Stimulated activated CD8-positive, alpha-beta memory T cell treated with anti-CD3 and anti-CD28 coated beads, Interleukin-7, amount 100 ng/mL, for 48 hours (primary cell): ENCODE measurements at regions not wholly inside any gene's neighbourhood (a gene's known extent, or its start where the extent isn't known, plus 50 kb on each side); places are given as distances from the start of the nearest gene placed in this dataset.

Source experiments
- DNase-seq, 2 donors: peaks; one replicate each; pipeline ENCODE4 v3.0.0-alpha.2; 2020; ENCODE audit warnings: low read depth in 1 of 2; ENCODE audit errors: extremely low read depth in 1 of 2

GRCh38 chr6:120652506-120652905, 681.8 kb downstream of the TBC1D32 start:
- no peak for DNase-seq

GRCh38 chr6:120648713-120649112, 685.6 kb downstream of the TBC1D32 start:
- no peak for DNase-seq

DNA sequence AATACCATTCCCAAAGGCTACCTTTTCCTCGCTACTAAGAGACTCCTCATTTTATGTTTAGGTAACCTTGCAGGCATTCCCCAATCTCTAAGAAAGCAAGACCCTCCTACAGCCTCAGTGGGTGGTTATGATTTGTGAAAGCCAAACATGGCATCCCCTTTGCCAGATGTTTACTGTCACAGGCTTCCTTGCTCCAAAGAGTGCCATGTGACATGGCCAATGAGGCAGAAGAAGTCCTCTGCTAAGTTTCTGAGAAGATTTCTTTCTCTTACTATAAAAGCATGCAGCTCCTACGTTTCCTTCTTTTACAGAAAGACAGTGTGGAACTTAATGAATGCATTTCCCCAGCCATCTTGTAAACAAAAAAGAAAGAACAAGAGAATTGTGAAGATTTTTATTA, 688.2 kb downstream of the TBC1D32 start:
- no peak for DNase-seq

DNA sequence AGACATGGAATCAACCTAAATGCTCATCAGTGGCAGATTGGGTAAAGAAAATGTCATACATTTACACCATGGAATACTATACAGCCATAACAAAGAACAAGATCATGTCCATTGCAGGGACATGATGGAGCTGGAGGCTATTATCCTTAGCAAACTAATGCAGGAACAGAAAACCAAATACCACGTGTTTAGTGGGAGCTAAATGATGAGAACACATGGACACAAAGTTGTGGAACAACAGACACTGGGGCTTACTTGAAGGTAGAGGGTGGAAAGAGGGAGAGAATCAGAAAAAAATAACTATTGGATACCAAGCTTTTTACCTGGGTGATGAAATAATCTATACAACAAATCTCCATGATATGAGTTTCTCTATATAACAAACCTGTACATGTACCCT, 701.3 kb downstream of the TBC1D32 start:
- DNase-seq, result no peak

GRCh38 chr6:120627612-120628011, 706.7 kb downstream of the TBC1D32 start:
- no peak for DNase-seq

GRCh38 chr6:120622127-120622631, 712.1 kb downstream of the TBC1D32 start:
- no peak for DNase-seq

GRCh38 chr6:120620900-120621299, 713.4 kb downstream of the TBC1D32 start:
- DNase-seq, result no peak

DNA sequence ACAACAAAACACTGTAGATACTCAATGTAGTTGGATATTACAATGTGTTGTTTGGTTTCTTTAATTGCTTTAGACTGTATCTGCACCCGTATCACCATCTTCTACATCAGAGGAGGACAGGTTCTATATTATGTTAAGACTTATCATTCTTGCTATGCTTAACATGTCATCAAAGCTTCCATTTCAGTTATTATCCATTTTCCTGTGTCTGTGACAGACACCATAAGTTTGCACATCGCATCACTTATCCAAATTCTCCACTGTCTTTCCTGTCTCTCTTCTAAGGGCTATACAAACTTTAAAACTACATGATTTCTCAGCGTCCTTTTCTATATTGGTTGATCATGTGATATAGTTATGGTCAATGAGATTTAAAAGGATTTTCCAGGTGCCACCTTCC, 719.0 kb downstream of the TBC1D32 start:
- DNase-seq, result no peak

GRCh38 chr6:120614723-120615122, 719.6 kb downstream of the TBC1D32 start:
- DNase-seq, result no peak

DNA sequence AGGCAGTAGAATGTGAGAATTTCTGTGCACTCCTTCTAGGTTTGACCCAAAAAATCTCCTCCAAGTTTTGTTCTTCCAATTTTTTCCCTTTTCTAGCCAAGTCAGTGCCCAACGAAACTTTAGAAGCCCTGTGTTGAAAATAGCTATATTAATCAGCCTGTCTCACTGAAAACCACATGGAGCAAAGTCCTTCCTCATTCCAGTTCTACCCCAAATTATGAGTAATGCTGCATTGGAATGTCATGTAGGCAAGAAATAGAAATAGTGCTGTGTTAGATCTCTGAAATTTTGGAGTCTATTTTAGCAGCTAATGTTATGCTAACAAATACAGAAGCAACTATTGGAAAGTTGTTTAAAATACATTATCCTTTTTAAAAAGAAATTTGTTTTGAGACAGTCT, 725.5 kb downstream of the TBC1D32 start:
- no peak for DNase-seq

DNA sequence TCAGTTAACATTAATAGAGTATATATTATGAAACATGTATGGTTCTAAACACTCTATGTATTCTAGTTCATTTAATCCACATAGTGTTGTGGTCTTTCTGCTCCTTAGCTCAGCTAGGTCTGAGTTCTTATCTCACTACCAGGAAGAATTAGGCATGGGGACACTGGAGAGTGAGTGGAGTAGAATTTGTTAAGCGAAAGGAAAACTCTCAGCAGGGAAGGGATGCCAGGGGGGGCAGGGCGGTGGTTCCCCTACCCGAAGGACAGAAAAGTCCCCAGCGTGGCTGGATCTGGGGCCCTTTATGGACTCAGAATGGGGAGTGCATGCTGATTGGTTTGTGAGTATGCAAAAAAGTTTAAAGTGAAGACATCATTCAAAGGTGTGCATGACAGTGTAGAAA, 727.5 kb downstream of the TBC1D32 start:
- no peak for DNase-seq

- DNase-seq, result no peak
Measured at GRCh38 chr6:120604510-120604909, 729.8 kb downstream of the TBC1D32 start.

DNA sequence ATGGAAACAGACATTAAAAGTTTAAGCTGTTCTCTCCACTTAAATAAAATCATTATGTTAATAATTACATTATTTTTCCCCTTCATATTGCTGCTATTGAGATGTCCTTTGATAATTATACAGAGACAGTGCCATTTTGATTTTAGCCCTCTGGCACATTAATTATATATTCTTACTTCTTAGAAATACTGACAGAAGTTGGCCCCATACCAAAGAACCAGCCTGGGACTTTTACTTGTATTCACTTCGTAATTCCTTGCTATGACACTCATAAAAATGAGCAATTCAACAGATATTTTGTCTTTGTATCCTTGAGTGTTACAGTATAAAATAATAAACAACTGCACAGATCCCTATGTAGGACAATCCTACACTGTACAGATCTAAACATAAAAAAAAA, 743.7 kb downstream of the TBC1D32 start:
- DNase-seq, result no peak

GRCh38 chr6:120588424-120588823, 745.9 kb downstream of the TBC1D32 start:
- DNase-seq, result no peak

DNA sequence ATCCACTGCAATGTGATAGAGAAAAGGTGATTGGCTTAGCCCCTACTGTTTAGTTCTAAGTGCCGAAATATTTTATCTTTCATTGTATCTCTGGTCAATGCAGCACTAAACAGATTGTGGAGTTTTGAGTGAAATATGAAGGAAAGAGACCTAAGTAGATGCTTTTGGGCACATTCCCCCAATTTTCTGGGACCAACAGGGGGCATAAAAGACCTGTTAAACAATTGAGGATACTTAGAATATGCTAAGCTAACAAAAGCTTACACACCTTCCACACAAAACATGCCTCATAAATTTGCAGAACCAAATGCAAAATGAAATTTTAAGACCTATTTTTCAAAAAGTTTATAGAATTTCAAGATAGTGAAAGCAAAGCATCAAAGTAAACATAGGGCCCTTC, 746.9 kb downstream of the TBC1D32 start:
- no peak for DNase-seq

- DNase-seq, result no peak
Measured at GRCh38 chr6:120584111-120584760, 750.0 kb downstream of the TBC1D32 start.

- DNase-seq, result no peak
Measured at GRCh38 chr6:120576061-120576460, 758.2 kb downstream of the TBC1D32 start.

DNA sequence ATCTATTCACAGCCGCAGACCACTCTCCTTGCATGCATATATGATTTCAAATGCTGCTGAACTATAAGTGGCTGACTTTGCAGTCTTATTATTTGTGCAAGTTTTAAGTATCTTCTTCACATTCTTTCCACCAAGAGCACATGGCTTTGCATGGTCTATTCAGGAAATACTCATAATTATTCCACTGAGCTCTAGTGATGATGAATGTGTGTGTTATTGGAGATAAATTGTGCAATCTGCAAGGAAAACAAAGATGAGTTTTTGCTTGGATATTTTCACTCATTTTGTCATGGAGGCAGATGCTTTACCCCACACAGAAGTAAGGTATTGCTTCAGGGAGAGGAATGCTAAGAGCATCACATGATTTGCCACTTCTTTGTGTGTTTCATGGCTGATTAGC, 764.6 kb downstream of the TBC1D32 start:
- no peak for DNase-seq

- DNase-seq, result no peak
Measured at GRCh38 chr6:120564779-120565178, 769.5 kb downstream of the TBC1D32 start.

- DNase-seq, result no peak
Measured at GRCh38 chr6:120558294-120558693, 776.0 kb downstream of the TBC1D32 start.

GRCh38 chr6:120557554-120557953, 776.7 kb downstream of the TBC1D32 start:
- no peak for DNase-seq

- no peak for DNase-seq
Measured at GRCh38 chr6:120556491-120556890, 777.8 kb downstream of the TBC1D32 start.

- DNase-seq, result no peak
Measured at GRCh38 chr6:120553353-120553752, 780.9 kb downstream of the TBC1D32 start.
